ENCODE measurements at regions not wholly inside any gene's neighbourhood (a gene's known extent, or its start where the extent isn't known, plus 50 kb on each side); places are given as distances from the start of the nearest gene placed in this dataset.

- TF ChIP-seq POLR2A (conservative IDR thresholded peaks at IDR 0.05) (no peak), MAFK (IDR thresholded peaks at IDR 0.05; ENCODE audit: low read length) (no peak), POLR2AphosphoS5 (IDR thresholded peaks at IDR 0.05; ENCODE audit: control insufficient read depth, insufficient read depth, low read depth, low read length) (no peak), JUN (IDR thresholded peaks at IDR 0.05; ENCODE audit: borderline replicate concordance, low read depth, low read length) (no peak), JUN (CRISPR knock-in tag; IDR thresholded peaks at IDR 0.05; ENCODE audit: borderline replicate concordance) (no peak), MYNN (IDR thresholded peaks at IDR 0.05) (no peak), MYNN (CRISPR knock-in tag; IDR thresholded peaks at IDR 0.05) (no peak), CTCF (IDR thresholded peaks at IDR 0.05 in 2 of 3, conservative IDR thresholded peaks at IDR 0.05 in 1 of 3; ENCODE audit: insufficient read depth in 2 of 3, low read depth in 1 of 3, low read length in 3 of 3) (no peak)
Observed at GRCh38 chr11:96614101-96614500, 224.3 kb downstream of the JRKL start.

Measured in K562 (cell line).